ENCODE measurements at regions not wholly inside any gene's neighbourhood (a gene's known extent, or its start where the extent isn't known, plus 50 kb on each side); places are given as distances from the start of the nearest gene placed in this dataset.

DNA sequence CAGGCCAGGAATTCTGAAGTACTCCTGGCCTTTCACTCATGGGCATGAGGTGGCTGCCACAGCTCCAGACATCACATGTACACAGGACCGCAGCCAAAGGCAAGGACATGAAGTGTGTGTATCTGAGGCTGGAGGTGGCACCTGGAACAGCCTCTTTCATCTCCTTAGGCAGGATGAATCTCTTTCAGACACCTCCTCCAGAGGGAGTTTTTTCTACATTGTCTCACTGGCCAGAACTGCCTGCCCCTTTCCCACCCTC lies 142.8 kb downstream of the BARX1 start:
- TF ChIP-seq, protein P1, sequence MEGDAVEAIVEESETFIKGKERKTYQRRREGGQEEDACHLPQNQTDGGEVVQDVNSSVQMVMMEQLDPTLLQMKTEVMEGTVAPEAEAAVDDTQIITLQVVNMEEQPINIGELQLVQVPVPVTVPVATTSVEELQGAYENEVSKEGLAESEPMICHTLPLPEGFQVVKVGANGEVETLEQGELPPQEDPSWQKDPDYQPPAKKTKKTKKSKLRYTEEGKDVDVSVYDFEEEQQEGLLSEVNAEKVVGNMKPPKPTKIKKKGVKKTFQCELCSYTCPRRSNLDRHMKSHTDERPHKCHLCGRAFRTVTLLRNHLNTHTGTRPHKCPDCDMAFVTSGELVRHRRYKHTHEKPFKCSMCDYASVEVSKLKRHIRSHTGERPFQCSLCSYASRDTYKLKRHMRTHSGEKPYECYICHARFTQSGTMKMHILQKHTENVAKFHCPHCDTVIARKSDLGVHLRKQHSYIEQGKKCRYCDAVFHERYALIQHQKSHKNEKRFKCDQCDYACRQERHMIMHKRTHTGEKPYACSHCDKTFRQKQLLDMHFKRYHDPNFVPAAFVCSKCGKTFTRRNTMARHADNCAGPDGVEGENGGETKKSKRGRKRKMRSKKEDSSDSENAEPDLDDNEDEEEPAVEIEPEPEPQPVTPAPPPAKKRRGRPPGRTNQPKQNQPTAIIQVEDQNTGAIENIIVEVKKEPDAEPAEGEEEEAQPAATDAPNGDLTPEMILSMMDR (IDR thresholded peaks at IDR 0.05; ENCODE audit: low read length, missing control alignments) = no peak

DNA sequence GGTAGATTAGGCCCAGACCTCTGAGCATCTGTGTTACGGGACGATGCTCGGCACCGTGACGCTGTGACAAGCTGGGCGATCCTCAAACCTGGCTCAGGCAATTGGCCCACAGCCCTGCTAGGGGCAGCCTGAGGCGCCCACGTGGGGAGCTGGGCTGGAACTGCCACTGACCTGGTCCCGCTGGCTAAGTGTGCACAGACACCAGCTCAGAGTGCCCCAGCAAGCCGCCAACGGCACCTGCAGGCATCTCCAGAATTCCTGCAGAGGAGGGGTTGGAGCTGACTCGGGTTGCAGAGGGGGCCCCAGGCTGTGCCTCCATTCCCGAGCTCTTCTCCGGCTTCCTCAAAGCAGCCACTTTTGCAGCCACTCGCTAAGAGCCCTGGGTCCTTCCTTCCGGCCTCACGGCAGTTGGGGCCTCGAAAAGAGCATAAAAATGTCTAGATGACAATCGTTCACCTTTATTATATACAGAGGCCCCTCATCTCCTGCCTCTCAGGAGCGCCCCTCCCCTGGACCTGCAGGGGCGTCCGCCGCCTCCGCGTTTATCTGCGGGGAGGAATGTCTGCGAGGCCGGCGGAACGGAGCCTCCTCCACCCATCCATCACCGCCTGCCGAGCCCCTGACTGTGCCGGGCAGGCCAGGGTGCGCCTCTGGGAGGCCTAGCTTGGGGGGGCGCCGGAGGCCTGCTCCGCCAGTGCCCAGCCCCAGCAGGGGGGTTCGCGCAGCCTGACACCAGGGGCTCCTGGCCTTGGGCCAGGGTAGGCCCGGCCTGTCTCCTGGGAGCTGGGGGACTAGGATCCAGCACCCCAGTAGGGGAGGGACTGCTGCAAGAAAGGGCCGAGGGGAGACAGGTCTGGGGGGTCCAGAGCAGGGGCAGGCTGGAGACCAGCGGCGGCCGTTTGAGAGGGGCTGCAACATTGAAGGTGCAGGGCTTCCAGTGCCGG lies 144.9 kb downstream of the BARX1 start:
- TF ChIP-seq, protein P1 (IDR thresholded peaks at IDR 0.05; ENCODE audit: low read length, missing control alignments) = no peak
- H3K4me3 ChIP-seq (replicated peaks; ENCODE audit: low read depth, low read length) = no peak overlapping the region
- no peak for DNase-seq (ENCODE audit: low read depth)

More for the DNA sequence above, 142.8 kb downstream of the BARX1 start:
- no peak for DNase-seq (ENCODE audit: low read depth)
- H3K4me3 ChIP-seq (replicated peaks; ENCODE audit: low read depth, low read length) = no peak overlapping the region

DNA sequence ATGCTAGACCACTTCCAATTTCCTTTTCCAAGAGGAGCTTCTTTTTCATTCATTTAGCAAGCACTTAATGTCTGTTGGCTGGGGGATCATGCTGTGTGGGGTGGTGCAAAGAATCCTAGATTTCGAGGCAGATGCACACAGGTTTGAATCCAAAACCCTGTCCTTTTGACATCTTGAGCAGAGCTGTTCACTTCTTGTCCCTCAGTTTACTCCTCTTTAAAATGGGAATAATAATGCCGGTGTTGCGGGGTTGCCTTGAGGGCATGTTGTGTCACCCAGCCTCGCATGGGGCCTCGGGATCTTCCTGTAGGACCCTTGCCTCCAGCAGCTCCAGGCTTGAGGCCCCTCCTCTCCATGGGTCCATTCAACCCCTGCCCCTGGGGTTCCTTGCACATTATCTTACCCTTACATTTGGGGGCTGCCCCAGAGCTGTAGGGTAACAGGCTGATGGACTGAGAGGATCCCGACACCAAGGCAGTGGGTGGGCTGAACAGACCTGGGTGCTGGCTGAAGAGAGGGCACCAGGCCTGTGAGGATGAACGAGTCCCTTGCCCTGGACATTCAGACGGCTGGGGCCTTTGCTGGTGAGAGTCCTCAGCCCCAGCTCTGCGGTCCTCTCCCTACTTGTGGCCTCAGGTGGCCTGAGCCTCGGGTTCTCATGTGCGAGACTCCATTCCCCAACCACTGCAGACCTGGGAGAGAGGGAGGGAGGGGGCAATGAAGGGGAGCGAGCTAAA lies 145.8 kb downstream of the BARX1 start:
- TF ChIP-seq, protein P1 (IDR thresholded peaks at IDR 0.05; ENCODE audit: low read length, missing control alignments) = no peak
- DNase-seq (ENCODE audit: low read depth) = no peak
- H3K4me3 ChIP-seq (replicated peaks; ENCODE audit: low read depth, low read length) = no peak overlapping the region

DNA sequence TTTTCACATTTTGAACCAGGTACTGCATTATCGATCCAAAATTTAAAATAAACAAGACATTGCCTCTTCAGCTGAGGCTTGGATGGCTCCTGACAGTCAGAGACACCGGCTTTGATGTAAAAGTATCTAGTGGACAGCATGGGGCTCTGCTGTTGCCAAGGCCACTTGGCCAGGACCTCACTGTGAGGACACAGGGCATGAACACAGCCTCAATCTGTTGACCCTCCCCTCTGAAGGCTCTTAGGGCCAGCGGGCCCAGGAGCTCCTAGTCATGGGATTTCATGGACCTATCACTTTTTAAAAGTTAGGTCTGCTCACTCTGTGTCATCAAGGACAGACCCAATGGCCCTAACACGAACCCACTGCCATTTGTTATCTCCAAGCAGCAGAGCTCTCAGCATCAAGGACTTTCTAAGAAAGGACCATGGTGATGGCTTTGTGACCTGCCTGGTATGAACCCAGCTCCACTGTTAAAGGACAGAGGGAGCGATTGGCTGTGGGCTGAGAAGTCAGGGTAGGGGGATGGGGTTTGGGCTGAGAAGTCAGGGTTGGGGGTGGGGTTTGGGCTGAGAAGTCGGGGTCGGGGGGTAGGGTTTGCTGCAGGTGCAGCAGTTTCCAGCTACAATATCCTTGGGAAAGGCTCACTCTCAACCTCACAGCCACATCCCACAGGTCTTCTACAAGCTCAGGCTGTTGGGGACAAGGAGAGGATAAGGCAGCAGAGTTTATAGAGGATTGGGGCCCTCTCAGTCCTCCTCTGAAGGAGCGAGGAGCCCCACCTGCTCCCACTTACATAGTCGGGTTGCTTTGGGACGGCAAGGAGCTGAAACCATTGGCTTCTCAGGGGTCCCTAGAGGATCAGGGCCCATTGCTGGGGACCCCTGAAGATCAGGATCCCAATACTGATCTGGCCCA lies 146.8 kb downstream of the BARX1 start:
- no peak for DNase-seq (ENCODE audit: low read depth)
- TF ChIP-seq, protein P1 (IDR thresholded peaks at IDR 0.05; ENCODE audit: low read length, missing control alignments) = no peak
- no peak overlapping the region for H3K4me3 ChIP-seq (replicated peaks; ENCODE audit: low read depth, low read length)

DNA sequence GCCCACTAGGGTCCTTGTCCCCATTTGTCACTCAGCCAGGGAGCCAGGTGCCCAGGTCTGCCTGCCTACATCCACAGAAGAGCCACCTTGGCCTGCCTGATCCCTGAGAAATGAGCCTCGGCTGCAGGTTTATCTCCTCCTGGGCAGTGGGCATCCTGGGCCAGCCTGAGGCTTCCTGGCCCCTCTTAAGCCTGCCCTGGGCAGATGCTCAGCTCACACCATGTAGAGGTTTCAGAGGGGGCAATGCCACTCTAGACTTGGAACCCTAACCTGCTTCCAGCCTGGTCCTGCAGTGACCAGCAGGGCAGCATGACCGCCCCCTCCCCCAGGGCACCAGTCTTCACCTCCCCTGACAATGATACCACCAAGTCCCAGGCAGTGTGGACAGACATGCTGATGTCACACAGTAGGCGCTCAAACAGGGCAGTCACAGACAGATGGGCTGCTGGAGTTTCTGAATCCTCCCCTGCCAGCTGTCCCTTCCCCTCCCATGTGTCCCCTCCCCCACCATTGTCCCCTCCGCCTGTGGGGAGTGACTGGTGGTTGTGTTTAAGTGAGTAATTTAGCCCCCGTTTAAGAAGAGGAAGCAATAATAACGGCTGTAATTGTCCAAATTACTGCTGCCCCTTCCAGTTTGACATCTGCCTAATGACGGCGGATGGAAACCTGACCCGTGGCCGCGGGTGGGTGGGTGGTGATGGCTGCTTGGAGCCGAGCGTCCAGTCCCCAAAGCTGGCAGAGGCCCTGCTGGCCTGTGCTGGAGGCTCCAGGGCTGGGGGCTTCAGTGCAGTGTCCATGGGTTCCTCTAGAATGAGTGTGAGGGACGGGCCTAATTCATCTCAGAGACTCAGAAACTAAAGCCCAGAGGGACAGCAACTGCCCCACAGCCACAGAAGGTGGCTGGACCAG lies 147.7 kb downstream of the BARX1 start:
- TF ChIP-seq, protein P1 (IDR thresholded peaks at IDR 0.05; ENCODE audit: low read length, missing control alignments) = no peak
- DNase-seq (ENCODE audit: low read depth) = no peak
- H3K4me3 ChIP-seq (replicated peaks; ENCODE audit: low read depth, low read length) = no peak overlapping the region
